H1 (cell line): ENCODE measurements at regions not wholly inside any gene's neighbourhood (a gene's known extent, or its start where the extent isn't known, plus 50 kb on each side); places are given as distances from the start of the nearest gene placed in this dataset.

Experiments
- ATF2 ChIP-seq: IDR thresholded peaks from 2 replicates; pipeline ENCODE4 v1.6.1; 2012; ENCODE audit warnings: low read length, inconsistent platforms

GRCh38 chr1:105830571-105831146 lies 1225.8 kb upstream of the PRMT6 start (continued):
- TF ChIP-seq ATF2: no peak
- TF ChIP-seq, all 59 proteins: peak for 0
